ENCODE measurements at regions not wholly inside any gene's neighbourhood (a gene's known extent, or its start where the extent isn't known, plus 50 kb on each side); places are given as distances from the start of the nearest gene placed in this dataset.

GRCh38 chr2:181152701-181153100 is 172.3 kb downstream of the UBE2E3 start:
- intact Hi-C loops (cut with DNase I) = no loop called here
- no peak for ATAC-seq
- no peaks in the 10 kb centered on the region for H3K27me3 ChIP-seq
- no peaks in the 10 kb centered on the region for H3K4me1 ChIP-seq
- DNase-seq = no peak
- no peak for TF ChIP-seq POLR2A (IDR thresholded peaks at IDR 0.05)
- TF ChIP-seq CTCF (IDR thresholded peaks at IDR 0.05) = no peak
- H3K27ac ChIP-seq = no peak overlapping the region
- H3K9me3 ChIP-seq = no peaks in the 10 kb centered on the region
- H3K4me3 ChIP-seq = no peak overlapping the region
- H3K36me3 ChIP-seq (replicated peaks in 1 of 2; ENCODE audit: insufficient read depth in 1 of 2, low read depth in 2 of 2) = no peaks in the 10 kb centered on the region
- 41 to 50% methylated on average over 2 of the region's 2 CpGs for WGBS, 2 donors

- TF ChIP-seq CTCF (IDR thresholded peaks at IDR 0.05) = no peak
- no peak for TF ChIP-seq POLR2A (IDR thresholded peaks at IDR 0.05)
- 20 to 46% methylated on average over 1 of the region's 1 CpG for WGBS, 2 donors
- Histone ChIP-seq H3K9me3 (no peaks in the 10 kb centered on the region), H3K4me3 (no peak overlapping the region), H3K27me3 (no peaks in the 10 kb centered on the region), H3K4me1 (no peaks in the 10 kb centered on the region), H3K36me3 (replicated peaks in 1 of 2; ENCODE audit: insufficient read depth in 1 of 2, low read depth in 2 of 2) (no peaks in the 10 kb centered on the region), H3K27ac (no peak overlapping the region)
- DNase-seq = no peak
- intact Hi-C loops (cut with DNase I) = no loop called here
- no peak for ATAC-seq
Observed at GRCh38 chr2:181153886-181154285, 173.5 kb downstream of the UBE2E3 start.

- no peaks in the 10 kb centered on the region for H3K36me3 ChIP-seq (replicated peaks in 1 of 2; ENCODE audit: insufficient read depth in 1 of 2, low read depth in 2 of 2)
- 64 to 70% methylated on average over 4 of the region's 4 CpGs for WGBS, 2 donors
- no peak for DNase-seq
- TF ChIP-seq CTCF (IDR thresholded peaks at IDR 0.05) (no peak), POLR2A (IDR thresholded peaks at IDR 0.05) (no peak)
- no peaks in the 10 kb centered on the region for H3K4me1 ChIP-seq
- H3K9me3 ChIP-seq = no peaks in the 10 kb centered on the region
- no peaks in the 10 kb centered on the region for H3K27me3 ChIP-seq
- no peak for ATAC-seq
- H3K4me3 ChIP-seq = no peak overlapping the region
- intact Hi-C loops (cut with DNase I) = no loop called here
- no peak overlapping the region for H3K27ac ChIP-seq
Observed at GRCh38 chr2:181157326-181157725, 176.9 kb downstream of the UBE2E3 start.

GRCh38 chr2:181158427-181158826 is 178.0 kb downstream of the UBE2E3 start:
- 36 to 38% methylated on average over 1 of the region's 1 CpG for WGBS, 2 donors
- intact Hi-C loops (cut with DNase I) = no loop called here
- ATAC-seq = no peak
- Histone ChIP-seq H3K9me3 (no peaks in the 10 kb centered on the region), H3K27ac (no peak overlapping the region), H3K4me1 (no peaks in the 10 kb centered on the region), H3K36me3 (replicated peaks in 1 of 2; ENCODE audit: insufficient read depth in 1 of 2, low read depth in 2 of 2) (no peaks in the 10 kb centered on the region), H3K27me3 (no peaks in the 10 kb centered on the region), H3K4me3 (no peak overlapping the region)
- TF ChIP-seq CTCF (IDR thresholded peaks at IDR 0.05) (no peak), POLR2A (IDR thresholded peaks at IDR 0.05) (no peak)
- no peak for DNase-seq

GRCh38 chr2:181161615-181162014 is 181.2 kb downstream of the UBE2E3 start:
- no peak for DNase-seq
- Histone ChIP-seq H3K4me3 (no peak overlapping the region), H3K4me1 (no peaks in the 10 kb centered on the region), H3K27me3 (no peaks in the 10 kb centered on the region), H3K36me3 (replicated peaks in 1 of 2; ENCODE audit: insufficient read depth in 1 of 2, low read depth in 2 of 2) (no peaks in the 10 kb centered on the region), H3K27ac (no peak overlapping the region), H3K9me3 (no peaks in the 10 kb centered on the region)
- intact Hi-C loops (cut with DNase I) = no loop called here
- no peak for ATAC-seq
- WGBS, 2 donors = 89% methylated on average over 1 of the region's 1 CpG
- TF ChIP-seq POLR2A (IDR thresholded peaks at IDR 0.05) (no peak), CTCF (IDR thresholded peaks at IDR 0.05) (no peak)
